ENCODE measurements at regions not wholly inside any gene's neighbourhood (a gene's known extent, or its start where the extent isn't known, plus 50 kb on each side); places are given as distances from the start of the nearest gene placed in this dataset.
"Not testable (repeated sequence)": the region's sequence is repeated elsewhere in the genome, so short reads cannot be mapped to it uniquely, and the experiment has no call there.

- no CpG with 5 or more reads among the region's 1 CpG for WGBS (ENCODE audit: insufficient coverage, low lambda C conversion rate)
Measured at GRCh38 chr1:166667600-166667999, 171.7 kb upstream of the POGK start.

DNA sequence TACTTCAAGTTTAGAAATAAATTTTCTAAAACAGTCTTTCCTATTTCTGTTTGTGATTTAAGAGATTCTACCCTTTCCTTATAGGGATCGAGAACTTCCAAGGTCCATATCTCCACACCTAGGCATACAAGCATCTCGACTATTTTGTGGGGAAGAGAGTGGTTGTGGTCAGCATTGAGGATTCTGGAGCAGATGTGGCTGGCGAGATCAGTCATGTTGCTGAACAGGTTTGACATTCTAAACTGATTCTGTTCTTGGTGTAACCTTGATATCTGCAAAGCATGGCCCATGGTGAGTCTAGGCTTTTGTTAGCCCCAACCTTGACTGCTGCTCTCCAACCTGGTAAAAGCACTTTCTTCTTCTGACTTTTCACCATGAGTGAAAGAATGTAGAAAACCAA lies 167.6 kb upstream of the POGK start:
- no peak overlapping the region for H3K4me3 ChIP-seq (ENCODE audit: low read length)
- no peaks in the 10 kb centered on the region for H3K27me3 ChIP-seq (ENCODE audit: control insufficient read depth, insufficient read depth, low read length)
- H3K36me3 ChIP-seq (ENCODE audit: control insufficient read depth, insufficient read depth, low read length), result no peaks in the 10 kb centered on the region
- no peaks in the 10 kb centered on the region for H3K4me1 ChIP-seq (ENCODE audit: control insufficient read depth, insufficient read depth, low read length)
- H3K27ac ChIP-seq (ENCODE audit: low read length), result no peak overlapping the region
- DNase-seq, result no peak
- H3K9me3 ChIP-seq (ENCODE audit: control insufficient read depth, low read depth, low read length), result no peaks in the 10 kb centered on the region
- no CpG with 5 or more reads among the region's 3 CpGs for WGBS (ENCODE audit: insufficient coverage, low lambda C conversion rate)

More at GRCh38 chr1:166667600-166667999, 171.7 kb upstream of the POGK start:
- not testable (repeated sequence) for H3K4me1 ChIP-seq (ENCODE audit: control insufficient read depth, insufficient read depth, low read length); H3K4me3 ChIP-seq (ENCODE audit: low read length); DNase-seq; H3K27ac ChIP-seq (ENCODE audit: low read length); H3K36me3 ChIP-seq (ENCODE audit: control insufficient read depth, insufficient read depth, low read length); H3K27me3 ChIP-seq (ENCODE audit: control insufficient read depth, insufficient read depth, low read length); H3K9me3 ChIP-seq (ENCODE audit: control insufficient read depth, low read depth, low read length)

DNA sequence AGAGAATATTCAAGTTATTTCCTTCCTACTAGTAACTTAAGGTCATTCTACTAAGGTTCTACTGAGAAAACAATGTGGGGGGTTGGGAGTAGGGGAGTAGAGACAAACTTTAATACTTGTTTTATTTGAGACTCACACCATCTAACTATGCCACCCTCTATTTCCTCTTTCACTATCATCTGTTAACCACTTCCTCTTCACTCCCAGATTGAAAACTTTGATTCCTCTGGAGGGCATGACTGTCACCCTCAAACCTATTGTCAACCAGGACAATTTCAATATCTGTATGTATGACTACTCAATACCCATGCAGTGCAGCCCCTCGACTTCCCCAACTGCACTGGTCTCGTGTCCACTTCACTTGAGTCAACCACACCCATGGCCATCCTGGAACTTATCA lies 165.6 kb upstream of the POGK start:
- WGBS (ENCODE audit: insufficient coverage, low lambda C conversion rate), result no CpG with 5 or more reads among the region's 2 CpGs
- DNase-seq, result no peak
- H3K27me3 ChIP-seq (ENCODE audit: control insufficient read depth, insufficient read depth, low read length), result no peaks in the 10 kb centered on the region

GRCh38 chr1:166675213-166675612 lies 164.1 kb upstream of the POGK start:
- Histone ChIP-seq H3K9me3 (ENCODE audit: control insufficient read depth, low read depth, low read length) (no peaks in the 10 kb centered on the region), H3K27ac (ENCODE audit: low read length) (no peak overlapping the region), H3K27me3 (ENCODE audit: control insufficient read depth, insufficient read depth, low read length) (no peaks in the 10 kb centered on the region), H3K4me1 (ENCODE audit: control insufficient read depth, insufficient read depth, low read length) (no peaks in the 10 kb centered on the region), H3K4me3 (ENCODE audit: low read length) (no peak overlapping the region), H3K36me3 (ENCODE audit: control insufficient read depth, insufficient read depth, low read length) (no peaks in the 10 kb centered on the region)
- 100% methylated on average over 1 of the region's 5 CpGs for WGBS (ENCODE audit: insufficient coverage, low lambda C conversion rate)
- no peak for DNase-seq

More for the DNA sequence above, 165.6 kb upstream of the POGK start:
- no peak overlapping the region for H3K27ac ChIP-seq (ENCODE audit: low read length)
- H3K36me3 ChIP-seq (ENCODE audit: control insufficient read depth, insufficient read depth, low read length), result no peaks in the 10 kb centered on the region
- no peaks in the 10 kb centered on the region for H3K4me1 ChIP-seq (ENCODE audit: control insufficient read depth, insufficient read depth, low read length)
- no peak overlapping the region for H3K4me3 ChIP-seq (ENCODE audit: low read length)
- no peaks in the 10 kb centered on the region for H3K9me3 ChIP-seq (ENCODE audit: control insufficient read depth, low read depth, low read length)

DNA sequence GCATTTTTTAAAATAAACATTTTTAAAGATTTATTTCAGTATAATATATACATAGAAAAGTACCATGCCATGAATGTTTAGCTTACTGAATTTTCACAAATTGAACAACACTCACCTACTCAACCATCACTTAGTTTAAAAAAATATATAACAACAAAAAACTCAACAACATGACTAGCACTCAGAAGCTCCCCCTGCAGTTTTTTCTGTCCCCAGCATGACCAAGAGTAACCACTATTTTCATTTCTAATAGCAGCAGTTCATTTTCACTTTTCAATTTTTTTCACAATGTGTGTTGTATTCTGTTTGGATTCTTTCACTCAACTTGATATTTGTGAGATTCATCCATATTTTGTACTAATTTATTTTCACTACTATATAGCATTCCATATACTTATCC lies 162.3 kb upstream of the POGK start:
- Histone ChIP-seq H3K4me3 (ENCODE audit: low read length) (no peak overlapping the region), H3K27ac (ENCODE audit: low read length) (no peak overlapping the region), H3K9me3 (ENCODE audit: control insufficient read depth, low read depth, low read length) (no peaks in the 10 kb centered on the region), H3K36me3 (ENCODE audit: control insufficient read depth, insufficient read depth, low read length) (no peaks in the 10 kb centered on the region), H3K4me1 (ENCODE audit: control insufficient read depth, insufficient read depth, low read length) (no peaks in the 10 kb centered on the region), H3K27me3 (ENCODE audit: control insufficient read depth, insufficient read depth, low read length) (no peaks in the 10 kb centered on the region)
- no peak for DNase-seq

DNA sequence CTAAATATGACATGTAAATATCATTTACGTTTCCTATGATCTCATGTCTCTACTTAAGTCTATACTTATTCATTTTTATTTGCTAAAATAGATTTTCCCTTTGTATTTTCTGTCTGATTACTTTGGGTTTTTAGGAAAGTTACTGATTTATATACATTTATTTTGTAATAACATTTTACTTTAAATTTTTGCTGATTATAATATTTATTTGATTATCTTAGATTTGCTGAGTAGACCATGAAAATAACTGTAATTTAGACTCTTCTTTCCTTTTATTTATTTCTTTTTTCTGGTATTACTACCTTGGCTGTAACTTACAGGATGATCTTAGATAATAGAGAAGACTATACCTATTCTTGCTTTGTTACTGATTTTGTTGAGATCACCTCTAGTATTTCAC lies 159.9 kb upstream of the POGK start:
- Histone ChIP-seq H3K4me1 (ENCODE audit: control insufficient read depth, insufficient read depth, low read length) (no peaks in the 10 kb centered on the region), H3K4me3 (ENCODE audit: low read length) (no peak overlapping the region), H3K27ac (ENCODE audit: low read length) (no peak overlapping the region), H3K36me3 (ENCODE audit: control insufficient read depth, insufficient read depth, low read length) (no peaks in the 10 kb centered on the region), H3K9me3 (ENCODE audit: control insufficient read depth, low read depth, low read length) (no peaks in the 10 kb centered on the region), H3K27me3 (ENCODE audit: control insufficient read depth, insufficient read depth, low read length) (no peaks in the 10 kb centered on the region)
- DNase-seq, result no peak
- 100% methylated on average over 1 of the region's 1 CpG for WGBS (ENCODE audit: insufficient coverage, low lambda C conversion rate)

DNA sequence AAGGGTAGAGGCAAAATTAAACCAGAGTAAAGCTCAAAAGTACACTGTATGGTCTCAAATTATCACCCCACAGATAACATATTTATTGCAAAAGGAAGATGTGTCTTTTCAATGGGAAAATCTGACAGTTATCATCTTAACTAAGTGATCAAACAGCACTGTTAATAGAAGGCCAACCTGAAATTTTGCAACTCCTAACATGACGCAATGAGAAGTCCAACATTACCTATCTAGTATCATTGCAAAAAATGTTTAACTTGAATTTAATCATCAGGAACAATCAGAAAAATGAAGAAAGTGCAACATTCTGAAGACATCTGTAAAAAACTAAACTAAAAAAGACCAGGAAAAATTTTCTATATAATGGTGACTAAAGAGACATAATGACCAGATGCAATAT lies 156.7 kb upstream of the POGK start:
- Histone ChIP-seq H3K36me3 (ENCODE audit: control insufficient read depth, insufficient read depth, low read length) (no peaks in the 10 kb centered on the region), H3K4me3 (ENCODE audit: low read length) (no peak overlapping the region), H3K4me1 (ENCODE audit: control insufficient read depth, insufficient read depth, low read length) (no peaks in the 10 kb centered on the region), H3K27ac (ENCODE audit: low read length) (no peak overlapping the region), H3K27me3 (ENCODE audit: control insufficient read depth, insufficient read depth, low read length) (no peaks in the 10 kb centered on the region), H3K9me3 (ENCODE audit: control insufficient read depth, low read depth, low read length) (no peaks in the 10 kb centered on the region)
- WGBS (ENCODE audit: insufficient coverage, low lambda C conversion rate), result no CpG with 5 or more reads among the region's 1 CpG
- no peak for DNase-seq

GRCh38 chr1:166684669-166685068 lies 154.6 kb upstream of the POGK start:
- not testable (repeated sequence) for H3K9me3 ChIP-seq (ENCODE audit: control insufficient read depth, low read depth, low read length); DNase-seq; H3K4me3 ChIP-seq (ENCODE audit: low read length); H3K27ac ChIP-seq (ENCODE audit: low read length); H3K4me1 ChIP-seq (ENCODE audit: control insufficient read depth, insufficient read depth, low read length); H3K27me3 ChIP-seq (ENCODE audit: control insufficient read depth, insufficient read depth, low read length); H3K36me3 ChIP-seq (ENCODE audit: control insufficient read depth, insufficient read depth, low read length)

DNA sequence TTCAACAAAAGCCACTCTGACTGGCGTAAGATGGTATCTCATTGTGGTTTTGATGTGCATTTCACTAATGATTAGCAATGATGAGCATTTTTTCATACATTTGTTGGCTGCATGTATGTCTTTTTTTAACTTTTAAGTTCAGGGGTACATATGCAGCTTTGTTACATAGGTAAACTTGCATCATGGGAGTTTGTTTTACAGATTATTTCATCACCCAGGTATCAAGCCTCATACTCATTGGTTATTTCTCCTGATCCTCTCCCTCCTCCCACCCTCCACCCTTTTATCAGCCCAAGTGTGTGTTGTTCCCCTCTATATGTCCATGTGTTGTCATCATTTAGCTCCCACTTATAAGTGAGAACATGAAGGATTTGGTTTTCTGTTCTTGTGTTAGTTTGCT lies 154.1 kb upstream of the POGK start:
- Histone ChIP-seq H3K4me3 (ENCODE audit: low read length) (no peak overlapping the region), H3K4me1 (ENCODE audit: control insufficient read depth, insufficient read depth, low read length) (no peaks in the 10 kb centered on the region), H3K9me3 (ENCODE audit: control insufficient read depth, low read depth, low read length) (no peaks in the 10 kb centered on the region), H3K36me3 (ENCODE audit: control insufficient read depth, insufficient read depth, low read length) (no peaks in the 10 kb centered on the region), H3K27ac (ENCODE audit: low read length) (no peak overlapping the region), H3K27me3 (ENCODE audit: control insufficient read depth, insufficient read depth, low read length) (no peaks in the 10 kb centered on the region)
- DNase-seq, result no peak
- no CpG with 5 or more reads among the region's 1 CpG for WGBS (ENCODE audit: insufficient coverage, low lambda C conversion rate)

DNA sequence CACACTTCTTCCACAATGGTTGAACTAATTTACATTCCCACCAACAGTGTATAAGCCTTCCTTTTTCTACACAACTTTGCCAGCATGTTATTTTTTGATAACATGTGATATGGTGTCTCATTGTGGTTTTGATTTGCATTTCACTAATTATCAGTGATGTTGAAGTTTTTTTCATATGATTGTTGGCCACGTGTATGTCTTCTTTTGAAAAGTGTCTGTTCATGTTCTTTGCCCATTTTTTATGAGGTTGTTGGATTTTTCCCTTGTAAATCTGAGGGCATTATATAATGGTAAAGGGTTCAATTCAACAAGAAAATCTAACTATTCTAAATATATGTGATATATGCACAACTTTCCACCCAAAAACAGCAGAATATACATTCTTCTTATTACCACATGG lies 153.4 kb upstream of the POGK start:
- H3K4me3 ChIP-seq (ENCODE audit: low read length); H3K36me3 ChIP-seq (ENCODE audit: control insufficient read depth, insufficient read depth, low read length); H3K9me3 ChIP-seq (ENCODE audit: control insufficient read depth, low read depth, low read length); H3K27me3 ChIP-seq (ENCODE audit: control insufficient read depth, insufficient read depth, low read length); H3K4me1 ChIP-seq (ENCODE audit: control insufficient read depth, insufficient read depth, low read length); DNase-seq; H3K27ac ChIP-seq (ENCODE audit: low read length): not testable (repeated sequence)
- WGBS (ENCODE audit: insufficient coverage, low lambda C conversion rate), result no CpG with 5 or more reads among the region's 1 CpG

GRCh38 chr1:166690596-166690995 lies 148.7 kb upstream of the POGK start:
- not testable (repeated sequence) for H3K4me3 ChIP-seq (ENCODE audit: low read length); H3K27me3 ChIP-seq (ENCODE audit: control insufficient read depth, insufficient read depth, low read length); H3K9me3 ChIP-seq (ENCODE audit: control insufficient read depth, low read depth, low read length); DNase-seq; H3K4me1 ChIP-seq (ENCODE audit: control insufficient read depth, insufficient read depth, low read length); H3K27ac ChIP-seq (ENCODE audit: low read length); H3K36me3 ChIP-seq (ENCODE audit: control insufficient read depth, insufficient read depth, low read length)
- 100% methylated on average over 1 of the region's 3 CpGs for WGBS (ENCODE audit: insufficient coverage, low lambda C conversion rate)
